Thoracic aorta (tissue), 2 donors: ENCODE measurements at regions not wholly inside any gene's neighbourhood (a gene's known extent, or its start where the extent isn't known, plus 50 kb on each side); places are given as distances from the start of the nearest gene placed in this dataset.
"Not testable (repeated sequence)": the region's sequence is repeated elsewhere in the genome, so short reads cannot be mapped to it uniquely, and the experiment has no call there.

Experiments used
- ATAC-seq: fragments of 150-250 bp; one replicate; pipeline ENCODE4 v1.8.0; 2017; ENCODE audit warnings: low read depth; ENCODE audit not compliant: insufficient number of reproducible peaks, low FRiP score
- DNase-seq: peaks from one replicate; pipeline ENCODE4 v3.0.0-alpha.2; 2020; ENCODE audit warnings: low spot score
- H3K27ac ChIP-seq, 2 donors: fragments of 200-600 bp; sonication (generic); 1 replicate in 1 of 2; 2 replicates in 1 of 2; pipeline ENCODE4 v1.5.1; 2016; ENCODE audit warnings: mild to moderate bottlenecking in 2 of 2, moderate library complexity in 2 of 2
- H3K27me3 ChIP-seq: fragments of 200-600 bp; sonication (generic); replicated peaks from 2 replicates; pipeline ENCODE4 v1.6.0; 2016; ENCODE audit warnings: mild to moderate bottlenecking; ENCODE audit not compliant: insufficient read depth
- H3K36me3 ChIP-seq: fragments of 200-600 bp; sonication (generic); one replicate; pipeline ENCODE4 v1.5.1; 2016
- H3K4me1 ChIP-seq, 2 donors: fragments of 200-600 bp; sonication (generic); 1 replicate in 1 of 2; 2 replicates in 1 of 2; pipeline versions ENCODE4 v1.5.1 to v1.6.0; 2016; ENCODE audit warnings: low read depth in 2 of 2, mild to moderate bottlenecking in 1 of 2; ENCODE audit not compliant: control insufficient read depth in 1 of 2
- H3K4me3 ChIP-seq: fragments of 200-600 bp; sonication (generic); 2 replicates; pipeline ENCODE4 v1.5.1; 2016; ENCODE audit warnings: mild to moderate bottlenecking
- H3K9me3 ChIP-seq: fragments of 200-600 bp; sonication (generic); 2 replicates; pipeline ENCODE4 v1.5.1; 2016
- TF ChIP-seq, protein P1 (sequence below): fragments of 200-600 bp; sonication (generic); IDR thresholded peaks from one replicate; pipeline ENCODE4 v1.5.1; 2019; ENCODE audit warnings: antibody characterized with exemption

DNA sequence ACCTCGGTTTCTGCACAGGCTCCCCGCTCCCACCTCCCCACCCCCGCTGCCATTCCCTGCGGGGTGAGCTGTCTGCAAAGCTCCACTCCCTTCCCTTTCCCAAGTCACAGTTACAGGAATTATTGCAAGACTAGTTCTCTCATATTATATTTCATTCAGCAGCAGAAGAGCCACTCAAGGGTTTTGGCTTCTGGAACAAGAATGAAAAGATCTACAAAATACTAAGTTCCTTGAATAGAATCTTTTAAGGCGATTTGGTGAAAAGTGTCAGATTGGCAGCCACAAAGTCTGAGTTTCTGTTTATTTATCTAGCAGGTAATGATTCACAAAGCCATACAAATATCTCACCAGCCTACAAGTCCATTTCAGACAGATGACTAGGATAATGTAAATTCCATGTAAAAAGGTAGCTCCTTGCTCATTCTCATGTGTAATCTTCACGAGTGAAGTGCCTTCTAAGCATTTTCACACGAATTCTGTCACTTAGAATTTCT is 221.9 kb upstream of the RBBP8 start:
- peak; percentile 23 for DNase-seq
- ATAC-seq = no peak
- H3K9me3 ChIP-seq = no peaks in the 10 kb centered on the region
- peak overlapping the region; percentile 77 for H3K4me3 ChIP-seq
- H3K27ac ChIP-seq = peak overlapping the region; percentile 26 to 73
- H3K36me3 ChIP-seq = no peaks in the 10 kb centered on the region
- no peaks in the 10 kb centered on the region for H3K27me3 ChIP-seq
- peaks cover 18 to 37% of the 10 kb centered on the region in 2 donors for H3K4me1 ChIP-seq
- TF ChIP-seq, protein P1, sequence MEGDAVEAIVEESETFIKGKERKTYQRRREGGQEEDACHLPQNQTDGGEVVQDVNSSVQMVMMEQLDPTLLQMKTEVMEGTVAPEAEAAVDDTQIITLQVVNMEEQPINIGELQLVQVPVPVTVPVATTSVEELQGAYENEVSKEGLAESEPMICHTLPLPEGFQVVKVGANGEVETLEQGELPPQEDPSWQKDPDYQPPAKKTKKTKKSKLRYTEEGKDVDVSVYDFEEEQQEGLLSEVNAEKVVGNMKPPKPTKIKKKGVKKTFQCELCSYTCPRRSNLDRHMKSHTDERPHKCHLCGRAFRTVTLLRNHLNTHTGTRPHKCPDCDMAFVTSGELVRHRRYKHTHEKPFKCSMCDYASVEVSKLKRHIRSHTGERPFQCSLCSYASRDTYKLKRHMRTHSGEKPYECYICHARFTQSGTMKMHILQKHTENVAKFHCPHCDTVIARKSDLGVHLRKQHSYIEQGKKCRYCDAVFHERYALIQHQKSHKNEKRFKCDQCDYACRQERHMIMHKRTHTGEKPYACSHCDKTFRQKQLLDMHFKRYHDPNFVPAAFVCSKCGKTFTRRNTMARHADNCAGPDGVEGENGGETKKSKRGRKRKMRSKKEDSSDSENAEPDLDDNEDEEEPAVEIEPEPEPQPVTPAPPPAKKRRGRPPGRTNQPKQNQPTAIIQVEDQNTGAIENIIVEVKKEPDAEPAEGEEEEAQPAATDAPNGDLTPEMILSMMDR = no peak

DNA sequence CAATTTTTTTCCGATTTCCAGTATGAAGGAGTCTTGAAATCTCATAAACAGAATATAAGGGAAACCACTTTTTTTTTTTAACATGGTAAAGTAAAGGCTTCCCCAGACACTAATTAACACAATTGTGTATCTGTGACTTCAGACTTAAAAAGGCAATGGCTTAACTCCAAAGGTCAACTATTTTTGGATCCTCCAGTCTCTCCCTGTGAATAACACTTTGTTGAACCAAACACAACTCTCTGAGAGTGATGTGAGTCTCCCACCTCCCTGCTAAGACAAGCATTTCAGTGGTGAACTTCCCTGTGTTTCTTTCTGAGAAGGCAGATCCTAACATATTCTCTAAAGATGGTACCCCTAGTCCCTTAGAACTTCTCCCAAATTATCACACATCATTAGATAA is 219.6 kb upstream of the RBBP8 start:
- no peak overlapping the region for H3K4me3 ChIP-seq
- DNase-seq (no peak), ATAC-seq (no peak)
- no peaks in the 10 kb centered on the region for H3K9me3 ChIP-seq
- no peak overlapping the region for H3K27ac ChIP-seq
- TF ChIP-seq, protein P1 = no peak
- no peaks in the 10 kb centered on the region for H3K36me3 ChIP-seq
- peaks cover 18 to 30% of the 10 kb centered on the region in 2 donors for H3K4me1 ChIP-seq
- no peaks in the 10 kb centered on the region for H3K27me3 ChIP-seq

DNA sequence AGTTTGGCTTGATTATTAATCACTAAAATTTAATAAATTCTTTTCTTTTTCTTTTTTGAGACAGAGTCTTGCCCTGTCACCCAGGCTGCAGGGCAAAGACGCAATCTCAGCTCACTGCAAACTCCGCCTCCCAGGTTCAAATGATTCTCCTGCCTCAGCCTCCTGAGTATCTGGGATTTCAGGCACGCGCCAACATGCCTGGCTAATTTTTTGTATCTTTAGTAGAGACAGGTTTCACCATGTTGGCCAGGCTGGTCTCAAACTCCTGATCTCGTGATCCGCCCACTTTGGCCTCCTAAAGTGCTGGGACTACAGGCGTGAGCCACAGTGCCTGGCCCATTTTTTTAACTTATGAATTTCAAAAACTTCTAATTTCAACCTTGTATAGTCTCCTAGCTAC is 215.6 kb upstream of the RBBP8 start:
- H3K9me3 ChIP-seq, H3K36me3 ChIP-seq, H3K27ac ChIP-seq, H3K27me3 ChIP-seq, H3K4me3 ChIP-seq, DNase-seq, ATAC-seq: not testable (repeated sequence)
- H3K4me1 ChIP-seq = peaks cover 5 to 14% of the 10 kb centered on the region in 2 donors

DNA sequence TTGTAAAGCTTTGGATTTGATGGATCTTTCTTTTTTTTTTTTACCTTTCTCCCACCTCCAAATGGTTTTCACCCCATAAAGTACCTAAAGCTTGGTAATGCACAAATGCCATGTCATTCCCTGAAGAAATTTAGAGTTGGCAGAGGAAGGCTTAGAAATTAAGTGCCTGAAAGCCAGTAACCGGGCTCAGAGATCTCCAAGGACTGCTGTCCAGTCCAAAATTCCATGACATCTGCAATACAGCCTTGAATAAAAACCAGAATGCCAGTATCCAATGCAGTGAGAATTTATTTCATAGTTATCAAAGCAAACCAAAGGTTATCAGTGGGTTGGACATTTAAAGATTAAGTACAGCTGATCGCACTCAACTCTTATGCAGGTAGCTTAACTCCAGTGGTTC is 209.9 kb upstream of the RBBP8 start:
- DNase-seq (no peak), ATAC-seq (no peak)
- H3K4me1 ChIP-seq = no peaks in the 10 kb centered on the region
- no peaks in the 10 kb centered on the region for H3K27me3 ChIP-seq
- H3K4me3 ChIP-seq = no peak overlapping the region
- no peaks in the 10 kb centered on the region for H3K9me3 ChIP-seq
- no peak overlapping the region for H3K27ac ChIP-seq
- no peaks in the 10 kb centered on the region for H3K36me3 ChIP-seq
- TF ChIP-seq, protein P1 = no peak

DNA sequence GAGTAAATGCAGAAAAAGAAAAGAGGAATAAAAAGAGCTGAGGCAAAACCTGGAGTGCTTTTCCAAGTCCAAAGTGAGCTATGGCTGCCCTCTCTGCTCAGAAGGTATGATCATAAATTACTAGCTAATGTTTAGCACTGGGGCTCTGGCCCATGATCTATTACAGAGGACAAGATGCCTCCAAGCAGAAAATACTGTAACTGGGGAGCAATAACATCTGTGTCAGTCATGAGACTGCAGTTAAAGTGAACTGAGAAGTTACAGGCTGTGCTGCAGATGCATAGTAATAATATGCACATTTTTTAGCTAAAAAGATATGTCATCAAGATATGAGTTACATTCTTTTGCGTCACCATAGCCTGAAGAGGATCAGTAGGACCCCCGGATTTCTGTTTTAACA is 209.4 kb upstream of the RBBP8 start:
- TF ChIP-seq, protein P1 = no peak

DNA sequence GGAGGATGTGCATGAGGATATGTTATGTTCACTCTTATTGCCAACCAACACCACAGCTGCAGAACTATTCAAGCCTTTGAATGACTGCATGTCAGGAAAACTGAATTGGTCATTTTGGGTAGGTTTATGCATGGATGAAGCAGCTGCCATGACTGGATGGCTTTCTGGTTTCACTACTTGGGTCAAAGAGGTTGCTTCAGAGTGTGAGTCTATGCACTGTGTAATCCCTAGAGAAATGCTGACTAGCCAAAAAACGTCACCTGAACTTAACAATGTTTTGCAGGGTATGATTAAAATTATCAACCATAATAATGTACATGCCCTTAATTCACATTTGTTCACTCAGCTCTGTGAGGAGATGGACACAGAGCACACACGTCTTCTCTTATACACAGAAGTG is 206.7 kb upstream of the RBBP8 start:
- H3K36me3 ChIP-seq = no peaks in the 10 kb centered on the region
- no peaks in the 10 kb centered on the region for H3K27me3 ChIP-seq
- DNase-seq = no peak
- ATAC-seq = no peak
- no peaks in the 10 kb centered on the region for H3K9me3 ChIP-seq
- H3K27ac ChIP-seq = no peak overlapping the region
- TF ChIP-seq, protein P1 = no peak
- no peak overlapping the region for H3K4me3 ChIP-seq
- no peaks in the 10 kb centered on the region for H3K4me1 ChIP-seq

More for the DNA sequence above, 209.4 kb upstream of the RBBP8 start:
- no peaks in the 10 kb centered on the region for H3K36me3 ChIP-seq
- H3K4me3 ChIP-seq = no peak overlapping the region
- no peaks in the 10 kb centered on the region for H3K27me3 ChIP-seq
- no peaks in the 10 kb centered on the region for H3K4me1 ChIP-seq
- no peaks in the 10 kb centered on the region for H3K9me3 ChIP-seq
- DNase-seq = no peak
- no peak overlapping the region for H3K27ac ChIP-seq
- ATAC-seq = no peak
